ENCODE measurements at regions not wholly inside any gene's neighbourhood (a gene's known extent, or its start where the extent isn't known, plus 50 kb on each side); places are given as distances from the start of the nearest gene placed in this dataset.
"Not testable (repeated sequence)": the region's sequence is repeated elsewhere in the genome, so short reads cannot be mapped to it uniquely, and the experiment has no call there.

- Mint-ChIP-seq H3K9me3 (peaks cover 8% of the 10 kb centered on the region), H3K36me3 (no peaks in the 10 kb centered on the region), H3K27ac (no peak overlapping the region), H3K4me1 (peaks cover 7% of the 10 kb centered on the region), H3K4me3 (no peak overlapping the region), H3K27me3 (ENCODE audit: low read depth) (no peaks in the 10 kb centered on the region)
- TF ChIP-seq, protein P1, sequence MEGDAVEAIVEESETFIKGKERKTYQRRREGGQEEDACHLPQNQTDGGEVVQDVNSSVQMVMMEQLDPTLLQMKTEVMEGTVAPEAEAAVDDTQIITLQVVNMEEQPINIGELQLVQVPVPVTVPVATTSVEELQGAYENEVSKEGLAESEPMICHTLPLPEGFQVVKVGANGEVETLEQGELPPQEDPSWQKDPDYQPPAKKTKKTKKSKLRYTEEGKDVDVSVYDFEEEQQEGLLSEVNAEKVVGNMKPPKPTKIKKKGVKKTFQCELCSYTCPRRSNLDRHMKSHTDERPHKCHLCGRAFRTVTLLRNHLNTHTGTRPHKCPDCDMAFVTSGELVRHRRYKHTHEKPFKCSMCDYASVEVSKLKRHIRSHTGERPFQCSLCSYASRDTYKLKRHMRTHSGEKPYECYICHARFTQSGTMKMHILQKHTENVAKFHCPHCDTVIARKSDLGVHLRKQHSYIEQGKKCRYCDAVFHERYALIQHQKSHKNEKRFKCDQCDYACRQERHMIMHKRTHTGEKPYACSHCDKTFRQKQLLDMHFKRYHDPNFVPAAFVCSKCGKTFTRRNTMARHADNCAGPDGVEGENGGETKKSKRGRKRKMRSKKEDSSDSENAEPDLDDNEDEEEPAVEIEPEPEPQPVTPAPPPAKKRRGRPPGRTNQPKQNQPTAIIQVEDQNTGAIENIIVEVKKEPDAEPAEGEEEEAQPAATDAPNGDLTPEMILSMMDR (IDR thresholded peaks at IDR 0.05; ENCODE audit: unreplicated experiment) = no peak
- DNase-seq (ENCODE audit: low spot score in 2 of 2, unreplicated experiment in 2 of 2) = no peak
These were observed 68.2 kb upstream of the SMIM15 start for GRCh38 chr5:61230492-61230891.

- TF ChIP-seq, protein P1 (IDR thresholded peaks at IDR 0.05; ENCODE audit: unreplicated experiment) = no peak
- Mint-ChIP-seq H3K36me3 (no peaks in the 10 kb centered on the region), H3K27ac (no peak overlapping the region), H3K27me3 (ENCODE audit: low read depth) (no peaks in the 10 kb centered on the region), H3K9me3 (peaks cover 8% of the 10 kb centered on the region), H3K4me1 (peaks cover 7% of the 10 kb centered on the region), H3K4me3 (no peak overlapping the region)
- no peak for DNase-seq (ENCODE audit: low spot score in 2 of 2, unreplicated experiment in 2 of 2)
These were observed 69.5 kb upstream of the SMIM15 start for GRCh38 chr5:61231813-61232212.

DNA sequence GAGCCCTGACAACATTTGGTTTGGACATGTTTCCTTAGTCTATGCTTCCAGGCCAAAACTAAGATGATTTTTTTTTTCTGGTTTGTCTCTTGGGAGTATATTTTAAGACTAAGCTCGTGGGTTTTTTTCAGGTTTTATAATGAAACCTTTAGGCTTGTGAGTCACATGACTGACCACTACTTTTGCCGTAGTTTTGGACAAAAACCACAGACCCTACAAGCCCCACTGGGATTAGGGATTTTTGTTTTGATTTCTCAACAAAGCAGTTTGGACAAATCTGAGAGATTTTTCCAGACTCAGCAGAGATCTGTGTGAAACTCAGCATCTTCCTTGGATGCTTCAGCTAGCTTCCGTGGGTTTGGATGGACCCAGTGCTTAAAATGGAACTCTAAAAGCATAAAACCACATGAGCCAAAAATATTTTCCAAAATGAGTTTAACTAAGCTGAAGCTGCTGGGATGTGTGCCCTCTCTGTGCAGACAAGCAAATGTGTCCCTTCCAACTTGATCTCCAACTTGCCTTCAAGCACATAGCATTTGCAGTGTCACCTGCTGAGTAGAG, 70.3 kb upstream of the SMIM15 start:
- Mint-ChIP-seq H3K27ac (no peak overlapping the region), H3K4me3 (no peak overlapping the region), H3K36me3 (no peaks in the 10 kb centered on the region), H3K9me3 (peaks cover 8% of the 10 kb centered on the region), H3K27me3 (ENCODE audit: low read depth) (no peaks in the 10 kb centered on the region), H3K4me1 (peaks cover 7% of the 10 kb centered on the region)
- TF ChIP-seq, protein P1 (IDR thresholded peaks at IDR 0.05; ENCODE audit: unreplicated experiment) = no peak
- no peak for DNase-seq (ENCODE audit: low spot score in 2 of 2, unreplicated experiment in 2 of 2)

- Mint-ChIP-seq H3K4me1 (peaks cover 7% of the 10 kb centered on the region), H3K27ac (no peak overlapping the region), H3K27me3 (ENCODE audit: low read depth) (no peaks in the 10 kb centered on the region), H3K4me3 (no peak overlapping the region), H3K9me3 (peaks cover 8% of the 10 kb centered on the region), H3K36me3 (peaks cover 2% of the 10 kb centered on the region)
- no peak for DNase-seq (ENCODE audit: low spot score in 2 of 2, unreplicated experiment in 2 of 2)
- TF ChIP-seq, protein P1 (IDR thresholded peaks at IDR 0.05; ENCODE audit: unreplicated experiment) = no peak
These were observed 71.8 kb upstream of the SMIM15 start for GRCh38 chr5:61234019-61234418.

DNA sequence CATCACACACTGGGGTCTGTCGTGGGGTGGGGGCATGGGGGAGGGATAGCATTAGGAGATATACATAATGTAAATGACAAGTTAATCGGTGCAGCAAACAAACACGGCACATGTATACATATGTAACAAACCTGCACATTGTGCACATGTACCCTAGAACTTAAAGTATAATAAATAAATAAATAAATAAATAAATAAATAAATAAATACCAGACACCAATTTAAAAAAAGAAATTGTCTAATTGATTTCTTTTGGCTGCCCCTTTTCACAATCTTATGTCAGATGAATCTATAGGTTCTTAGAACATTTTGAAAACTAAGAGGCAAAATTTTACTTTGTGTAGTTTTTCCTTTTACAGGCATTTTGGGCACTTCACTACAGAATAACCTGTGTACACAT, 74.4 kb upstream of the SMIM15 start:
- H3K4me1 Mint-ChIP-seq; H3K4me3 Mint-ChIP-seq; DNase-seq (ENCODE audit: low spot score in 2 of 2, unreplicated experiment in 2 of 2); H3K36me3 Mint-ChIP-seq; H3K27me3 Mint-ChIP-seq (ENCODE audit: low read depth); H3K27ac Mint-ChIP-seq; H3K9me3 Mint-ChIP-seq: not testable (repeated sequence)

GRCh38 chr5:61245486-61245885, 83.2 kb upstream of the SMIM15 start:
- Mint-ChIP-seq H3K27ac (peak overlapping the region; percentile 87), H3K9me3 (peaks cover 14% of the 10 kb centered on the region), H3K4me3 (no peak overlapping the region), H3K4me1 (peaks cover 16% of the 10 kb centered on the region), H3K36me3 (peaks cover 5% of the 10 kb centered on the region), H3K27me3 (ENCODE audit: low read depth) (no peaks in the 10 kb centered on the region)
- TF ChIP-seq, protein P1 (IDR thresholded peaks at IDR 0.05; ENCODE audit: unreplicated experiment) = no peak
- no peak for DNase-seq (ENCODE audit: low spot score in 2 of 2, unreplicated experiment in 2 of 2)
